HG03439 (cell line): ENCODE measurements at regions not wholly inside any gene's neighbourhood (a gene's known extent, or its start where the extent isn't known, plus 50 kb on each side); places are given as distances from the start of the nearest gene placed in this dataset.
"Not testable (repeated sequence)": the region's sequence is repeated elsewhere in the genome, so short reads cannot be mapped to it uniquely, and the experiment has no call there.

ENCODE experiments used
- ATAC-seq: cut with Tn5 transposase; IDR thresholded peaks from one replicate; pipeline ENCODE4 v1.9.1; 2021; ENCODE audit warnings: mild to moderate bottlenecking, moderate library complexity; ENCODE audit not compliant: unreplicated experiment

DNA sequence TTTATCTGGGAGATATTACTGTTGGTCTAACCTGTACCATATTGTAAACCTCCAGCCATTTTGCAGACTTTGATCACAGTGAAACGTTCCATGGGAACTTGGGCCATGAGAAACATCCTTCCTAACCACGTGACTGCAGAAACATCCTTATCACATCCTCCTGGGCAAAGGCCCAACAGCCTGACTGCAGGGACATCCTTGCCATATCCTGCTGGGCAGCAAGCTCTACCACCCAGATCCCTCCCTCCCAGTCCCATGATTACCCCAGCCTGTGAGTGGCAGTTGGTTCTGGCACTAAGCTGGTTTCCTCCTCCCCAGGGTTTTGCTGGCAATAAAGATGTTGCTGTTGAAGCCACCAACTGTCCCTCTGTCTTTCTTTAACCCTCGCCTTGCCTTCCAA lies 201.2 kb downstream of the POTEC start:
- ATAC-seq = not testable (repeated sequence)

GRCh38 chr18:14336017-14336416 lies 203.8 kb upstream of the ZNF519 start:
- not testable (repeated sequence) for ATAC-seq

DNA sequence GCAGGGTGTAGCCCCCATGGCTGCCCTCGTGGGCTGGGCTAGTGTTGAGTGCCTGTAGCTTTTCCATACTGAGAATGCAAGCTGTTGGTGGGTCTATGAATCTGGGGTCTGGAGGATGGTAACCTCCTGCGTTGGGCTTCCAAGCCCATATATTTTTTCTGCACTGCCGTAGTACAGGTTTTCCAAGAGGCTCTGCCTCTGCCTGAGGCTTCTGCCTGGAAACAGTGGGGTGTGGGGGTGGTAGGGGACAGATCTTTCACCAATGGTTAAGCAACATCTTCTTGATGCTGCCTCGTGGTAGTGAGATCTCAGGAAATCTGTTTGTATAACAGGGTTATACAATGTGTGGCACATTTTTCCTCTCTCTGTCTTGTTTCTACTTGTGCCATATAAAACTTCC lies 189.0 kb upstream of the ZNF519 start:
- not testable (repeated sequence) for ATAC-seq

DNA sequence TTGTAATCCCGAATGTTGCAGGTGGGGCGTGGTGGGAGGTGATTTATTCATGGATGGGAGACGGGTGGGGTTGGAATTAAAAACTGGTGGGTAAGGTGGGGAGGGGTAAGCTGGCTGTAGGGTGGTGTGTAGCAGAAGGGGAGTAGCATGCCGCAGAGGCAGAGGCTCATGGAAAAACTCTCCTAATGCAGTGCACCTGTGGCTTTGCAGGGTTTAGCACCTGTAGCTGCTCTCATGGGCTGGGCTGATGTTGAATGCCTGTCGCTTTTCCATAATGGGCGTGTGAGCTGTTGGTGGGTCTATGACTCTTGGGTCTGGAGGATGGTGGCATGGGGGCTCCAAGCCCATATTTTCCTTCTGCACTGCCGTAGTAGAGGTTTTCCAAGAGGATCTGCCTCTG lies 169.0 kb upstream of the ZNF519 start:
- not testable (repeated sequence) for ATAC-seq

- not testable (repeated sequence) for ATAC-seq
Measured at GRCh38 chr18:14295081-14295480, 162.8 kb upstream of the ZNF519 start.

GRCh38 chr18:14285053-14285452 lies 152.8 kb upstream of the ZNF519 start:
- no peak for ATAC-seq

- ATAC-seq = not testable (repeated sequence)
Measured at GRCh38 chr18:14275391-14275790, 143.2 kb upstream of the ZNF519 start.

DNA sequence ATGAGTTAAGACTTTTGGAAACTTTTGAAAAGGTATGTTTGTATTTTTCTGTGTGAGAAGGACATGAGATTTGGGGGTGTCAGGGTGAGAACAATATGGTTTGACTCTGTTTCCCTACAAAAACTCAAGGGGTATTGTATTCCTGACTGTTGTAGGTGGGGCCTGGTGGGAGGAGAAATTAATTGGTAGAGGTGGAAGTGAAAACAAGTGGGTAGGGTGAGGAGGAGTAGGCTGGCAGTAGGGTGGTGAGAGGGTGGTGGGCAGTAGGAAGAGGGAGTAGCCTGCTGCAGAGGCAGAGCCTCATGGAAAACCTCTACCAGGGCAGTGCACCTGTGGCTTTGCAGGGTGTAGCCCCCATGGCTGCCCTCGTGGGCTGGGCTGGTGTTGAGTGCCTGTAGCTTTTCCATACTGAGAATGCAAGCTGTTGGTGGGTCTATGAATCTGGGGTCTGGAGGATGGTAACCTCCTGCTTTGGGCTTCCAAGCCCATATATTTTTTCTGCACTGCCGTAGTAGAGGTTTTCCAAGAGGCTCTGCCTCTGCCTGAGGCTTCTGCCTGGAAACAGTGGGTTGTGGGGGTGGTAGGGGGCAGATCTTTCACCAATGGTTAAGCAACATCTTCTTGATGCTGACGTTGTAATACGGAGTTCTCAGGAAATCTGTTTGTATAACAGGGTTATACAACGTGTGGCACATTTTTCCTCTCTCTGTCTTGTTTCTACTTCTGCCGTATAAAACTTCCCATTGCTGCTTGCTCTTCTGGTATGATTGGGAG lies 133.6 kb upstream of the ZNF519 start:
- not testable (repeated sequence) for ATAC-seq

DNA sequence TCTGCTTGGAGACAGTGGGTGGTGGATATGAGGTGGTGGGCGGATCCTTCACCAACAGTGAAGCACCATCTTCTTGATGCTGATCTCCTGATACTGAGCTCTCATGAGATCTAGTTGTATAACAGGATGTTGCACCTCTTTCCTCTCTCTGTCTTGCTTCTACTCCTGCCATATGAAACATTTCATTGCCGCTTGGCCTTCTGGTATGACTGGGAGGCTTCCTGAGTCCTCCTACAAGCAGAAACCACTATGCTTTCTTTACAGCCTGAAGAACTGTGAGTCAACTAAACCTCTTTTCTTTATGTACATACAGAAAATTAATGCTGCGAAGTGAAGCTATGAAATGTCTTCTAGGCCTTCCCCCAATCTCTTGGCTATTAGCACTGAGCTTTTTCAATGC lies 130.6 kb upstream of the ZNF519 start:
- ATAC-seq = not testable (repeated sequence)

DNA sequence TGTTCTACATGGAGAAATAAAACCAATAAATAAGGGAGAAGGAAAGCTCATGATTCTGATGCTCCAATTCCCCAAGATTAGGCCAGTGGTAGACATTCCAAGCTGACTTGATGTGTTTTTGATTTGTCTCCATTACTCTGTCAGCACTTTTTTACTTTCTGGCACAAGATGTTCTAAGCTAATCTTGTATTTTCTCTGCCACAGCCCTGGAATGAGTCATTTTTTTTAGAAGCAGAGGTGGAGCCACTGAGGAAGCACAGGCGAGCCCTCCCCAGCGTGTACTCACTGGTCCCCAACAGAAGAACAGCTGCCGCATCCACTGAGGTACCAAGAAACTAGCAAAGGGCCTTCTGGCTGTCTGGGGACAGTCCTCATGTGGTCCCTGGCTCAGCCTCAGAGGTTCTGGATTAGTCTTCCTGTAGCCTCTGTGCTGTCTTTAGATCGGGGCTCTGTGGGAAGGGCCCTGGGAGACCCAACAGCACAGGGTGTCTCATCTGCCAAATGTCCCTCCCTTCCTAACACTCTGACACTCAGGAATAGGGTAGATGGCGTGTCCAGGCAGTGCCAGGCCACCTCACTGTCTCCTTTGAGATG lies 117.9 kb upstream of the ZNF519 start:
- not testable (repeated sequence) for ATAC-seq

DNA sequence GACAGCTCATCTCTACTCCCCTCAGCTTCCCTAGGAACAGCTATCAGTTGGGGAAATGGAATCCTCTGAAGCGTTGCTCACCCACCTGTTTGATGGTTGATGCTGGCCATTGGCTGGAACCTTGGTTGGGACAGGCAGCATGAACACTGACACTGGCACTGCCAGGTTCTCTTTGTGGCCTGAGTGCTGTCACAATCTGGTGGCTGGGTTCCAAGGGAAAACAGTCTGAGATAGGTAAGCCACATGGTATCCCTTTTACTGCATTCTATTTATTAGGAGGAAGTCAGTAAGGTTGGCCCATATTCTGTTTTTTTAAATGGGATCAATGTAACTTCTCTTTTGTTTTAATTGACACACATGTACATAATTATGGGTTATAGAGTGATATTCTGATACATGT lies 107.0 kb upstream of the ZNF519 start:
- ATAC-seq = not testable (repeated sequence)

GRCh38 chr18:14236356-14237048 lies 104.3 kb upstream of the ZNF519 start:
- ATAC-seq = not testable (repeated sequence)

DNA sequence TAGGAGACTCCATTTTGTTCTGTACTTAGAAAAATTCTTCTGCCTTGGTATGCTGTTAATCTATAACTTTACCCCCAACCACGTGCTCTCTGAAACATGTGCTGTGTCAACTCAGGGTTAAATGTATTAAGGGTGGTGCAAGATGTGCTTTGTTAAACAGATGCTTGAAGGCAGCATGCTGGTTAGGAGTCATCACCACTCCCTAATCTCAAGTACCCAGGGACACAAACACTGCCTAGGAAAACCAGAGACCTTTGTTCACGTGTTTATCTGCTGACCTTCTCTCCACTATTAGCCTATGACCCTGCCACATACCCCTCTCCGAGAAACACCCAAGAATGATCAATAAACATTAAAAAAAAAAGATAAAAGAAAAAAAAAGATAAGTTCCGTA lies 93.0 kb upstream of the ZNF519 start:
- not testable (repeated sequence) for ATAC-seq

GRCh38 chr18:14224551-14225285 lies 92.5 kb upstream of the ZNF519 start:
- ATAC-seq = not testable (repeated sequence)

DNA sequence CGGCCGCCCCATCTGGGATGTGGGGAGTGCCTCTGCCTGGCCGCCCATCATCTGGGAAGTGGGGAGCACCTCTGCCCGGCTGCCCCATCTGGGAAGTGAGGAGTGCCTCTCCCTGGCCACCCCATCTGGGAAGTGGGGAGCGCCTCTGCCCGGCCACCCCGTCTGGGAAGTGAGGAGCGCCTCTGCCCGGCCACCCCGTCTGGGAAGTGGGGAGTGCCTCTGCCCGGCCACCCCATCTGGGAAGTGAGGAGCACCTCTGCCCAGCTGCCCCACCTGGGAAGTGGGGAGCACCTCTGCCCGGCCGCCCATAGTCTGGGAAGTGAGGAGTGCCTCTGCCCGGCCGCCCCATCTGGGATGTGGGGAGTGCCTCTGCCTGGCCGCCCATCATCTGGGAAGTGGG lies 91.7 kb upstream of the ZNF519 start:
- not testable (repeated sequence) for ATAC-seq

GRCh38 chr18:14223231-14223822 lies 91.1 kb upstream of the ZNF519 start:
- ATAC-seq = not testable (repeated sequence)

DNA sequence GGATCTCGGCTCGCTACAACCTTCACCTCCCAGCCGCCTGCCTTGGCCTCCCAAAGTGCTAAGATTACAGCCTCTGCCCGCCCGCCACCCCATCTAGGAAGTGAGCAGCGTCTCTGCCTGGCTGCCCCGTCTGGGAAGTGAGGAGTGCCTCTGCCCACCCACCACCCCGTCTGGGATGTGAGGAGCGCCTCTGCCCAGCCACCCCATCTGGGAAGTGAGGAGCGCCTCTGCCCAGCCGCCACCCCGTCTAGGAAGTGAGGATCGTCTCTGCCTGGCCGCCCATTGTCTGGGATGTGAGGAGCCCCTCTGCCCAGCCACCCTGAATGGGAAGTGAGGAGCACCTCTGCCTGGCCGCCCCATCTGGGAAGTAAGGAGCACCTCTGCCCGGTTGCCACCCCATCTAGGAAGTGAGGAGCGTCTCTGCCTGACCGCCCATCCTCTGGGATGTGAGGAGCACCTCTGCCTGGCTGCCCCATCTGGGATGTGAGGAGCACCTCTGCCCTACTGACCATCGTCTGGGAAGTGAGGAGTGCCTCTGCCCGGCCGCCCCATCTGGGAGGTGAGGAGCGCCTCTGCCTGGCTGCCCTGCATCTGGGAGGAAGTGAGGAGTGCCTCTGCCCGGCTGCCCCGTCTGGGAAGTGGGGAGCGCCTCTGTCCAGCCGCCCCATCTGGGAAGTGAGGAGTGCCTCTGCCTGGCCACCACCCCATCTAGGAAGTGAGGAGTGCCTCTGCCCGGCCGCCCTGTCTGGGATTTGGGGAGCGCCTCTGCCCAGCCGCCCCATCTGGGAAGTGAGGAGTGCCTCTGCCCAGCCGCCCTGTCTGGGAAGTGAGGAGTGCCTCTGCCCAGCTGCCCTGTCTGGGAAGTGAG lies 90.4 kb upstream of the ZNF519 start:
- not testable (repeated sequence) for ATAC-seq

- no peak for ATAC-seq
Measured at GRCh38 chr18:14221689-14222088, 89.5 kb upstream of the ZNF519 start.

GRCh38 chr18:14215952-14216351 lies 83.7 kb upstream of the ZNF519 start:
- not testable (repeated sequence) for ATAC-seq

DNA sequence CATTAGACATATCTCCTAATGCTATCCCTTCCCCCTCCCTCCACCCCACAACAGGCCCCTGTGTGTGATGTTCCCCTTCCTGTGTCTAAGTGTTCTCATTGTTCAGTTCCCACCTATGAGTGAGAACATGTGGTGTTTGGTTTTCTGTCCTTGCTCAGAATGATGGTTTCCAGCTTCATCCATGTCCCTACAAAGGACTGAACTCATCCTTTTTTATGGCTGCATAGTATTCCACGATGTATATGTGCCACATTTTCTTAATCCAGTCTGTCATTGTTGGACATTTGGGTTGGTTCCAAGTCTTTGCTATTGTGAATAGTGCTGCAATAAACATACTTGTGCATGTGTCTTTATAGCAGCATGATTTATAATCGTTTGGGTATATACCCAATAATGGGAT lies 71.2 kb upstream of the ZNF519 start:
- ATAC-seq = not testable (repeated sequence)
